Gastrocnemius medialis (tissue), 4 donors: ENCODE measurements at regions not wholly inside any gene's neighbourhood (a gene's known extent, or its start where the extent isn't known, plus 50 kb on each side); places are given as distances from the start of the nearest gene placed in this dataset.

Experiments used
- CTCF ChIP-seq, 5 experiments: fragments of 450-650 bp in 3 of 5; fragments of 200-600 bp in 2 of 5; sonication (generic) in 2 of 5; IDR thresholded peaks in 4 of 5; conservative IDR thresholded peaks in 1 of 5; 1 replicate in 4 of 5; 2 replicates in 1 of 5; pipeline ENCODE4 v1.5.1; 2016 to 2019; ENCODE audit warnings: antibody characterized with exemption in 5 of 5, mild to moderate bottlenecking in 3 of 5, moderate library complexity in 3 of 5
- POLR2A ChIP-seq, 2 donors: fragments of 450-650 bp; IDR thresholded peaks; one replicate each; pipeline ENCODE4 v1.6.1; 2017; ENCODE audit warnings: antibody characterized with exemption in 2 of 2, mild to moderate bottlenecking in 2 of 2, moderate library complexity in 2 of 2

GRCh38 chrX:56113785-56114436, 118.2 kb upstream of the KLF8 start:
- TF ChIP-seq POLR2A (IDR thresholded peaks at IDR 0.05) (no peak), CTCF (IDR thresholded peaks at IDR 0.05 in 4 of 5, conservative IDR thresholded peaks at IDR 0.05 in 1 of 5) (no peak)
